Liver (tissue), 8 donors: ENCODE measurements at regions not wholly inside any gene's neighbourhood (a gene's known extent, or its start where the extent isn't known, plus 50 kb on each side); places are given as distances from the start of the nearest gene placed in this dataset.

Experiments
- DNase-seq: peaks from one replicate; pipeline ENCODE4 v3.0.0-alpha.2; 2017; ENCODE audit warnings: low spot score
- H3K27ac ChIP-seq, 2 donors: one replicate each; pipeline ENCODE4 v1.7.0; 2013; ENCODE audit warnings: inconsistent platforms in 2 of 2, low read length in 2 of 2, control low read depth in 1 of 2, low read depth in 1 of 2, mild to moderate bottlenecking in 1 of 2
- H3K27me3 ChIP-seq, 4 donors: one replicate each; pipeline versions ENCODE4 v1.6.1 to v1.7.0; 2013; ENCODE audit warnings: low read length in 3 of 4, inconsistent platforms in 1 of 4, mild to moderate bottlenecking in 1 of 4, moderate library complexity in 1 of 4; ENCODE audit not compliant: control insufficient read depth in 4 of 4, insufficient read depth in 4 of 4
- H3K36me3 ChIP-seq, 4 donors: one replicate each; pipeline versions ENCODE4 v1.6.1 to v1.7.0; 2013; ENCODE audit warnings: low read length in 3 of 4, mild to moderate bottlenecking in 3 of 4, low read depth in 1 of 4, moderate library complexity in 1 of 4; ENCODE audit not compliant: control insufficient read depth in 4 of 4, insufficient read depth in 3 of 4
- H3K4me1 ChIP-seq, 4 donors: one replicate each; pipeline versions ENCODE4 v1.6.1 to v1.7.0; 2013; ENCODE audit warnings: low read length in 3 of 4, mild to moderate bottlenecking in 3 of 4, moderate library complexity in 1 of 4; ENCODE audit not compliant: control insufficient read depth in 4 of 4, insufficient read depth in 4 of 4
- H3K4me3 ChIP-seq, 3 donors: one replicate each; pipeline versions ENCODE4 v1.6.1 to v1.7.0; 2013; ENCODE audit warnings: low read length in 3 of 3, control low read depth in 1 of 3, low read depth in 1 of 3, mild to moderate bottlenecking in 1 of 3
- H3K9ac ChIP-seq, 2 donors: one replicate each; pipeline ENCODE4 v1.7.0; 2013; ENCODE audit warnings: low read length in 2 of 2, mild to moderate bottlenecking in 2 of 2, moderate library complexity in 2 of 2, control low read depth in 1 of 2, low read depth in 1 of 2
- H3K9me3 ChIP-seq, 4 donors: one replicate each; pipeline versions ENCODE4 v1.6.1 to v1.7.0; 2013; ENCODE audit warnings: low read length in 3 of 4; ENCODE audit not compliant: control insufficient read depth in 4 of 4
- CTCF ChIP-seq: fragments of 150-350 bp; IDR thresholded peaks from 2 replicates; pipeline ENCODE4 v1.5.1; 2017; ENCODE audit warnings: improper control_type of control experiment, low read depth, low read length; ENCODE audit not compliant: missing input control
- EGR1 ChIP-seq, 2 donors: IDR thresholded peaks; 2 replicates each; pipeline ENCODE4 v1.6.1; 2016 to 2018; ENCODE audit warnings: antibody characterized with exemption in 2 of 2, low read depth in 2 of 2
- FOXA1 ChIP-seq: IDR thresholded peaks from 2 replicates; pipeline ENCODE4 v1.6.1; 2016; ENCODE audit warnings: antibody characterized with exemption
- FOXA2 ChIP-seq: IDR thresholded peaks from 2 replicates; pipeline ENCODE4 v1.6.1; 2016; ENCODE audit warnings: antibody characterized with exemption
- GABPA ChIP-seq, 2 donors: IDR thresholded peaks in 1 of 2; conservative IDR thresholded peaks in 1 of 2; 2 replicates each; pipeline ENCODE4 v1.6.1; 2016; ENCODE audit warnings: antibody characterized with exemption in 2 of 2, mild to moderate bottlenecking in 1 of 2, moderate library complexity in 1 of 2
- HNF4A ChIP-seq, 2 donors: conservative IDR thresholded peaks; 2 replicates each; pipeline ENCODE4 v1.6.1; 2016; ENCODE audit warnings: antibody characterized with exemption in 2 of 2, mild to moderate bottlenecking in 2 of 2
- HNF4G ChIP-seq: IDR thresholded peaks from 2 replicates; pipeline ENCODE4 v1.6.1; 2016; ENCODE audit warnings: antibody characterized with exemption
- JUND ChIP-seq, 2 donors: IDR thresholded peaks; 2 replicates each; pipeline ENCODE4 v1.6.1; 2016; ENCODE audit warnings: antibody characterized with exemption in 2 of 2
- NR2F2 ChIP-seq: IDR thresholded peaks from 2 replicates; pipeline ENCODE4 v1.6.1; 2016; ENCODE audit warnings: antibody characterized with exemption
- RAD21 ChIP-seq, 2 donors: IDR thresholded peaks; 2 replicates each; pipeline ENCODE4 v1.6.1; 2016; ENCODE audit warnings: antibody characterized with exemption in 2 of 2, mild to moderate bottlenecking in 2 of 2
- RXRA ChIP-seq, 2 donors: IDR thresholded peaks; 2 replicates each; pipeline ENCODE4 v1.6.1; 2017 to 2018; ENCODE audit warnings: antibody characterized with exemption in 2 of 2, mild to moderate bottlenecking in 1 of 2
- SP1 ChIP-seq: IDR thresholded peaks from 2 replicates; pipeline ENCODE4 v1.6.1; 2018; ENCODE audit warnings: antibody characterized with exemption, mild to moderate bottlenecking
- YY1 ChIP-seq: IDR thresholded peaks from 2 replicates; pipeline ENCODE4 v1.6.1; 2016; ENCODE audit warnings: antibody characterized with exemption, mild to moderate bottlenecking
- WGBS: extraction: QIAGEN DNeasy Blood & Tissue Kit; methylation state at CpG from one replicate; pipeline ENCODE4 v1.1.7; 2013; 5-methylcytosine and 5-hydroxymethylcytosine counted together
- TF ChIP-seq, protein P1 (sequence below): IDR thresholded peaks from 2 replicates; pipeline ENCODE4 v1.6.1; 2016; ENCODE audit warnings: antibody characterized with exemption
- TF ChIP-seq, protein P2 (sequence below): IDR thresholded peaks from 2 replicates; pipeline ENCODE4 v1.6.1; 2016; ENCODE audit warnings: antibody characterized with exemption
- TF ChIP-seq, protein P3 (sequence below): IDR thresholded peaks from 2 replicates; pipeline ENCODE4 v1.6.1; 2016; ENCODE audit warnings: antibody characterized with exemption, mild to moderate bottlenecking
- donor health status: healthy.
- donor health status: healthy.
- donor health status: healthy.
- donor health status: healthy.
- donor health status: healthy.

DNA sequence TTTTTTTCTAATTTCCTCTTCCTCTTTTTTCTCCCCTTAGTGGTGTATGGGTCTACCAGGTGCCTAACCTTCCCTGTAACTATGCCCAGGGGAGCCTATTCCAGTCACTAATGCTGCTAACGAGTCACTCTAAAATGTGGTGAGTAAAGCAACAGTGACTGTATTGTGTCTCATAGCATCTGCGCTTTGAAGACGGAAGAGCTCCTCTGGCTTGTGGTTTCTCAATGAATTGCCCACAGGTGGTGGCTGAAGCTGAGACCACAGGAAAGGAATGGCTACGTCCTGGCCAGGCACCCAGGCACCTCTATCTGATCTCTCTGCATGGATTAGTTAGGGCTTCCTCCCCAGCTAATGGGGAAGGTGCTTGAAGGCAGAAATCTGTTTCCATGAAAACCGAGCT lies 763.5 kb upstream of the FRG1 start:
- no peaks in the 10 kb centered on the region for H3K9me3 ChIP-seq
- no peak overlapping the region for H3K27ac ChIP-seq
- 71% methylated on average over 5 of the region's 5 CpGs for WGBS
- H3K27me3 ChIP-seq, result peaks cover 0 to 3% (median 0%) of the 10 kb centered on the region in 4 donors
- no peak for TF ChIP-seq FOXA2
- TF ChIP-seq FOXA1, result no peak
- no peak for TF ChIP-seq HNF4G
- no peak for TF ChIP-seq CTCF
- TF ChIP-seq RXRA (IDR thresholded peaks at IDR 0.05), result no peak
- TF ChIP-seq GABPA (IDR thresholded peaks at IDR 0.05 in 1 of 2, conservative IDR thresholded peaks at IDR 0.05 in 1 of 2), result no peak
- TF ChIP-seq JUND (IDR thresholded peaks at IDR 0.05), result no peak
- TF ChIP-seq, protein P1, sequence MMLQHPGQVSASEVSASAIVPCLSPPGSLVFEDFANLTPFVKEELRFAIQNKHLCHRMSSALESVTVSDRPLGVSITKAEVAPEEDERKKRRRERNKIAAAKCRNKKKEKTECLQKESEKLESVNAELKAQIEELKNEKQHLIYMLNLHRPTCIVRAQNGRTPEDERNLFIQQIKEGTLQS, result no peak
- TF ChIP-seq, protein P2, sequence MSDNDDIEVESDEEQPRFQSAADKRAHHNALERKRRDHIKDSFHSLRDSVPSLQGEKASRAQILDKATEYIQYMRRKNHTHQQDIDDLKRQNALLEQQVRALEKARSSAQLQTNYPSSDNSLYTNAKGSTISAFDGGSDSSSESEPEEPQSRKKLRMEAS, result no peak
- TF ChIP-seq RAD21 (IDR thresholded peaks at IDR 0.05), result no peak
- H3K9ac ChIP-seq, result no peak overlapping the region
- no peak for DNase-seq
- no peaks in the 10 kb centered on the region for H3K36me3 ChIP-seq
- H3K4me1 ChIP-seq, result no peaks in the 10 kb centered on the region
- H3K4me3 ChIP-seq, result no peak overlapping the region

DNA sequence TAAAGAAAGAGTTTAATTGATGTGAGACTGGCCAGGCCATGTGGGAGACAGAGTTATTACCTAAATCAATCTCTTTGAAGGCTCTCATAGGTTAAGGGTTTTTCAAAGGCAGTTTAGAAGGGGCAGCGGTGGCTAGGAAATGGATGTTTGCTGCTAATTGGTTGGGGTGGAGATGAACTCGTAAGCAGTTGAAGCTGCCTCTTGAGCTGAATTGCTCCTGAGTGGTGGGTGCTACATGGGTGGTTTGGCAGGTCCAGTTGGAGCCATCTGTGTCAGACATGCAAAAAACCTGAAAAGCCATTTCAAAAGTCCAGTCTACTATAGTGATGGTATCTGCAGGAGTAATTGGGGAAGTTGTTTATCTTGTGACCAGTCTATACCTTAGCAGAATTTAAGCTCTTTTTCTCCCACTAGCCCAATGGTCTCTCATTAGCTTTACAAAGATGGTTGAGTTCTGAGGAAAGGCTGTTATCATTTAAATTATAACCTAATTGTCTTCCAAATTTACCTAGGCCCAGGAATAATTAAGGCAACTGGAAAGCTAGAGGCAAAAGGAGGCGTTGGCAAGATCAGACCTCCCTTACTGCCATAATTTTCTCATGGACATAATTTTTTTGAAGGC lies 762.4 kb upstream of the FRG1 start:
- TF ChIP-seq HNF4A (conservative IDR thresholded peaks at IDR 0.05), result no peak
- no peak for TF ChIP-seq JUND (IDR thresholded peaks at IDR 0.05)
- TF ChIP-seq YY1, result no peak
- no peak for TF ChIP-seq SP1
- no peak for TF ChIP-seq CTCF
- no peak for TF ChIP-seq HNF4G
- TF ChIP-seq, protein P3, sequence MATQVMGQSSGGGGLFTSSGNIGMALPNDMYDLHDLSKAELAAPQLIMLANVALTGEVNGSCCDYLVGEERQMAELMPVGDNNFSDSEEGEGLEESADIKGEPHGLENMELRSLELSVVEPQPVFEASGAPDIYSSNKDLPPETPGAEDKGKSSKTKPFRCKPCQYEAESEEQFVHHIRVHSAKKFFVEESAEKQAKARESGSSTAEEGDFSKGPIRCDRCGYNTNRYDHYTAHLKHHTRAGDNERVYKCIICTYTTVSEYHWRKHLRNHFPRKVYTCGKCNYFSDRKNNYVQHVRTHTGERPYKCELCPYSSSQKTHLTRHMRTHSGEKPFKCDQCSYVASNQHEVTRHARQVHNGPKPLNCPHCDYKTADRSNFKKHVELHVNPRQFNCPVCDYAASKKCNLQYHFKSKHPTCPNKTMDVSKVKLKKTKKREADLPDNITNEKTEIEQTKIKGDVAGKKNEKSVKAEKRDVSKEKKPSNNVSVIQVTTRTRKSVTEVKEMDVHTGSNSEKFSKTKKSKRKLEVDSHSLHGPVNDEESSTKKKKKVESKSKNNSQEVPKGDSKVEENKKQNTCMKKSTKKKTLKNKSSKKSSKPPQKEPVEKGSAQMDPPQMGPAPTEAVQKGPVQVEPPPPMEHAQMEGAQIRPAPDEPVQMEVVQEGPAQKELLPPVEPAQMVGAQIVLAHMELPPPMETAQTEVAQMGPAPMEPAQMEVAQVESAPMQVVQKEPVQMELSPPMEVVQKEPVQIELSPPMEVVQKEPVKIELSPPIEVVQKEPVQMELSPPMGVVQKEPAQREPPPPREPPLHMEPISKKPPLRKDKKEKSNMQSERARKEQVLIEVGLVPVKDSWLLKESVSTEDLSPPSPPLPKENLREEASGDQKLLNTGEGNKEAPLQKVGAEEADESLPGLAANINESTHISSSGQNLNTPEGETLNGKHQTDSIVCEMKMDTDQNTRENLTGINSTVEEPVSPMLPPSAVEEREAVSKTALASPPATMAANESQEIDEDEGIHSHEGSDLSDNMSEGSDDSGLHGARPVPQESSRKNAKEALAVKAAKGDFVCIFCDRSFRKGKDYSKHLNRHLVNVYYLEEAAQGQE, result no peak
- TF ChIP-seq, protein P2, result no peak
- TF ChIP-seq EGR1 (IDR thresholded peaks at IDR 0.05; ENCODE audit: low read depth in 2 of 2), result no peak
- TF ChIP-seq NR2F2, result no peak
- TF ChIP-seq GABPA (IDR thresholded peaks at IDR 0.05 in 1 of 2, conservative IDR thresholded peaks at IDR 0.05 in 1 of 2), result no peak
- TF ChIP-seq, protein P1, result no peak
- no peak for TF ChIP-seq FOXA2
- Histone ChIP-seq H3K9ac (no peak overlapping the region), H3K27ac (no peak overlapping the region), H3K4me3 (no peak overlapping the region), H3K36me3 (no peaks in the 10 kb centered on the region), H3K4me1 (no peaks in the 10 kb centered on the region), H3K9me3 (no peaks in the 10 kb centered on the region), H3K27me3 (peaks cover 0 to 3% (median 0%) of the 10 kb centered on the region in 4 donors)
- no peak for DNase-seq
- 66% methylated on average over 3 of the region's 3 CpGs for WGBS
